ENCODE measurements at regions not wholly inside any gene's neighbourhood (a gene's known extent, or its start where the extent isn't known, plus 50 kb on each side); places are given as distances from the start of the nearest gene placed in this dataset.

GRCh38 chr2:59461127-59461526, 1092.3 kb downstream of the BCL11A start:
- TF ChIP-seq POLR2A (IDR thresholded peaks at IDR 0.05) (no peak), CTCF (IDR thresholded peaks at IDR 0.05) (no peak)

All from Peyer's patch (tissue), 4 donors.